Stimulated activated effector memory CD8-positive, alpha-beta T cell treated with anti-CD3 and anti-CD28 coated beads, Interleukin-12 subunit alpha, Interleukin-12 subunit beta, amount 100 ng/mL, for 72 hours (primary cell): ENCODE measurements at regions not wholly inside any gene's neighbourhood (a gene's known extent, or its start where the extent isn't known, plus 50 kb on each side); places are given as distances from the start of the nearest gene placed in this dataset.
"Not testable (repeated sequence)": the region's sequence is repeated elsewhere in the genome, so short reads cannot be mapped to it uniquely, and the experiment has no call there.

Experiments
- ATAC-seq: fragments of 150-1000 bp; cut with Tn5 transposase; 2 replicates; pipeline ENCODE4 v1.10.0; 2021
- DNase-seq, 2 donors: peaks; one replicate each; pipeline ENCODE4 v3.0.0; 2021 to 2022; ENCODE audit warnings: low spot score in 2 of 2
- H3K27ac Mint-ChIP-seq: one replicate; pipeline ENCODE4 v1.8.0; 2022; ENCODE audit warnings: mild to moderate bottlenecking, mixed read lengths
- H3K36me3 Mint-ChIP-seq: one replicate; pipeline ENCODE4 v1.8.0; 2022; ENCODE audit warnings: mild to moderate bottlenecking, mixed read lengths
- H3K4me1 Mint-ChIP-seq: one replicate; pipeline ENCODE4 v1.8.0; 2022; ENCODE audit warnings: mixed read lengths
- H3K4me3 Mint-ChIP-seq: one replicate; pipeline ENCODE4 v1.8.0; 2022; ENCODE audit warnings: mild to moderate bottlenecking, mixed read lengths
- H3K9me3 Mint-ChIP-seq: one replicate; pipeline ENCODE4 v1.8.0; 2022; ENCODE audit warnings: mixed read lengths

DNA sequence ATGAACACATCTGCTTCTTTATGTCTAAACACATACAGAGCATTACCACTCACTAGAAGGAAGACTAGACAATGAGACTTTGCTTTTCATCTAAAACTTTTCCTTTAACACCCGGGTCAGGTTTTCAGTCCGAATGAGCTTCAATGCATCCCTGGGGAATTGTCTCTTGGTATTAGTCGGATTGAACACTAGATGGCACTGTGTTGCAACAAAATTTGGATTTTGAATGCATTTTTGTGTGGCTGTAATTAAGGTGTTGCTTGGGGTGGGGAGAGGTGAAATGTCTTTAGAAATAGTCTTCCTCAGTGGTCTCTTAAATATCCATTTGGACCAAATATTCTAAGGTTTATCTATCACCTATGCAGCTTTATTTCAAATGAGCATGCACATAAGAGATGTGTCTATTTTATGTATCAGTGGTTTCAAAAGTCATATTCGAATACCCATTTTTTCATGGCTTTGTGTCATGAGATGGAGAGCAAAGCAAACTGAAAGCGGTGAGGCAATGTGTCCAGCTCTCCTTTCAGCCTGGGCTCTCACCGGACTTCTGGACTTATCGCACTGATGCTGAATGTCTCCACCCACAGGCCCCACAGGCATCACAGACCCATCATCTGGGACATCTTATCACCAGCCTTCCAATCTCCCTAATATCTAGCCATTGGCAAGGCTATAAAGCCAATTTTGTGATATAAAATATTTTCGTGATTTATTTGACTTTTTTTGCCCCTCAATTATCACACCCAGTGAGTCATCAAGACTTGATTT, 510.3 kb downstream of the RNF144A start:
- ATAC-seq (no peak), DNase-seq (peak in 1 of 2 donors; percentile 62)
- peaks cover 41% of the 10 kb centered on the region for H3K4me1 Mint-ChIP-seq
- peak overlapping the region; percentile 80 for H3K4me3 Mint-ChIP-seq
- H3K9me3 Mint-ChIP-seq, result peaks cover 1% of the 10 kb centered on the region
- peaks cover 30% of the 10 kb centered on the region for H3K36me3 Mint-ChIP-seq
- H3K27ac Mint-ChIP-seq, result peak overlapping the region; percentile 93

- Mint-ChIP-seq H3K27ac (peak overlapping the region; percentile 93), H3K4me3 (peak overlapping the region; percentile 80), H3K9me3 (peaks cover 3% of the 10 kb centered on the region), H3K4me1 (peaks cover 49% of the 10 kb centered on the region), H3K36me3 (peaks cover 34% of the 10 kb centered on the region)
- ATAC-seq, result no peak
- peak in 1 of 2 donors; percentile 50 for DNase-seq
Observed at GRCh38 chr2:7428454-7429204, 511.4 kb downstream of the RNF144A start.

DNA sequence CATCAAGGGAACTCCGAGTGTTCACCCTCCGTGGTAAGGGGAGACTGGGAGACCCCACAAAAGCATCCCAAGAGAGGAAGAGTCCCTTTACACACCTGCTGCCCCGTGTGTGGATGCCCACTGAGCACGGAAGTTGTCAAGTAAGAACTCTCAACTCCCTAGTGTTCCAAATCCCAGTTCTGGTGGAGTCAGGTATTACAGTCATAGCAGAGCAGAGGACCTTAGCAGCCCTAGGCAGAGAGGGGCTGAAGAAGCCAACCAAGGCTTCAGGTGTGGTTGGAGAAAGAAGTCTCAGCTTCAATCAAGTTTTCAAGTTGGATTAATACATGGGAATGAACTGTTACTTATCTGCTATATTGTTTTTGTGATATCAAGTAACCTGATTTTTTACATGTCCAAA, 512.5 kb downstream of the RNF144A start:
- Mint-ChIP-seq H3K4me3 (peak overlapping the region; percentile 80), H3K9me3 (peaks cover 5% of the 10 kb centered on the region), H3K4me1 (peaks cover 59% of the 10 kb centered on the region), H3K36me3 (peaks cover 34% of the 10 kb centered on the region), H3K27ac (peak overlapping the region; percentile 93)
- DNase-seq (peak in 1 of 2 donors; percentile 49), ATAC-seq (no peak)

- peaks cover 34% of the 10 kb centered on the region for H3K36me3 Mint-ChIP-seq
- peak overlapping the region; percentile 80 for H3K4me3 Mint-ChIP-seq
- peak; percentile 64 for ATAC-seq
- H3K9me3 Mint-ChIP-seq, result peaks cover 5% of the 10 kb centered on the region
- H3K4me1 Mint-ChIP-seq, result peaks cover 66% of the 10 kb centered on the region
- H3K27ac Mint-ChIP-seq, result peak overlapping the region; percentile 93
- DNase-seq, result no peak
Observed at GRCh38 chr2:7430421-7430868, 513.2 kb downstream of the RNF144A start.

- Mint-ChIP-seq H3K4me3 (peak overlapping the region; percentile 80), H3K27ac (peak overlapping the region; percentile 93)
Observed at GRCh38 chr2:7430869-7431641, 513.8 kb downstream of the RNF144A start.

GRCh38 chr2:7432436-7432835, 515.2 kb downstream of the RNF144A start:
- H3K4me3 Mint-ChIP-seq, result peak overlapping the region; percentile 80

More at GRCh38 chr2:7430869-7431641, 513.8 kb downstream of the RNF144A start:
- Mint-ChIP-seq H3K4me1 (peaks cover 72% of the 10 kb centered on the region), H3K36me3 (peaks cover 34% of the 10 kb centered on the region), H3K9me3 (peaks cover 5% of the 10 kb centered on the region)
- ATAC-seq, result peak; percentile 82
- peak; percentile 54 to 86 for DNase-seq

DNA sequence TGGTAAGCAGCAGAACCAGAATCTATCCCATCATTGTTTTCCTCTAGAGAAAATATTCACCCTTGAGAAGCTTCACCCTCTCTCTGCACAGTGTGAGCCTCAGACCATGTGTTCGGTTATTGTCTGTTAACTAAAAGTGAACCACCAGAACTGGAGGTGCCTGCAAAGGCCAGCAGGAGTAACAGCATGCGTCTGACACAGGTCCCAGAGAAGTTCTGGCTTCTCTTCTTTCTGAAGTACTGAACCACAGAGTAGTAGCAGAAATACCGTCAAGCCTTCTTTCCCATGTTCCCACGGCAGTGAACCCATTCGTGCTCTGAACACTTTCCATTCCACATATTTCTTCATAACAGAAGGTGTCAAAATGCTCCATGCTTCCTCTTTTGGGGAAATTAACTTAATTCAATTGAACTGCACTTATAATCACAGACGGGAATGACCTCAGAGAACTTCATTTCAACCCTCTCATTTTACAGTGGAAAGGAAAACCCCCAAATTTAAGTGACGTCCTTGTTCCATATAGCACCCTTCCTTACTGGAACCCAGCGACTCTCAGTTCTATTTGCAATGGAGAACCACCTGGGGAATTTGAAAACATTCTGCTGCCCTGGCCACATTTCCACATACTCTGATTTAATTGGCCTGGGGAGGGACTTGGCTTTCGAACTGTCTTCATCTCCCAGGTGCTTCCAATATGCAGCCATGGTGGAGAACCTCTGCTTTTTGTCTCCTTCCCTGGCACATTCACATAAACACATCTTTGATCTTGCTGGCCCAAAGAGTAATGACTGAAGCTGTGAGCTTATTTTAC, 519.1 kb downstream of the RNF144A start:
- peaks cover 38% of the 10 kb centered on the region for H3K36me3 Mint-ChIP-seq
- peak overlapping the region; percentile 89 for H3K27ac Mint-ChIP-seq
- H3K4me3 Mint-ChIP-seq, result peak overlapping the region; percentile 46
- peak; percentile 33 for ATAC-seq
- H3K4me1 Mint-ChIP-seq, result peaks cover 84% of the 10 kb centered on the region
- H3K9me3 Mint-ChIP-seq, result peaks cover 12% of the 10 kb centered on the region
- DNase-seq, result peak in 1 of 2 donors; percentile 72

More at GRCh38 chr2:7432436-7432835, 515.2 kb downstream of the RNF144A start:
- ATAC-seq (no peak), DNase-seq (no peak)
- peaks cover 5% of the 10 kb centered on the region for H3K9me3 Mint-ChIP-seq
- H3K4me1 Mint-ChIP-seq, result peaks cover 81% of the 10 kb centered on the region
- H3K36me3 Mint-ChIP-seq, result peaks cover 44% of the 10 kb centered on the region
- H3K27ac Mint-ChIP-seq, result peak overlapping the region; percentile 93

- DNase-seq (peak in 1 of 2 donors; percentile 61), ATAC-seq (peak; percentile 70)
- peak overlapping the region; percentile 46 for H3K4me3 Mint-ChIP-seq
- H3K36me3 Mint-ChIP-seq, result peaks cover 30% of the 10 kb centered on the region
- peaks cover 93% of the 10 kb centered on the region for H3K4me1 Mint-ChIP-seq
- H3K27ac Mint-ChIP-seq, result peak overlapping the region; percentile 89
- H3K9me3 Mint-ChIP-seq, result peaks cover 15% of the 10 kb centered on the region
Observed at GRCh38 chr2:7437141-7437540, 519.9 kb downstream of the RNF144A start.

DNA sequence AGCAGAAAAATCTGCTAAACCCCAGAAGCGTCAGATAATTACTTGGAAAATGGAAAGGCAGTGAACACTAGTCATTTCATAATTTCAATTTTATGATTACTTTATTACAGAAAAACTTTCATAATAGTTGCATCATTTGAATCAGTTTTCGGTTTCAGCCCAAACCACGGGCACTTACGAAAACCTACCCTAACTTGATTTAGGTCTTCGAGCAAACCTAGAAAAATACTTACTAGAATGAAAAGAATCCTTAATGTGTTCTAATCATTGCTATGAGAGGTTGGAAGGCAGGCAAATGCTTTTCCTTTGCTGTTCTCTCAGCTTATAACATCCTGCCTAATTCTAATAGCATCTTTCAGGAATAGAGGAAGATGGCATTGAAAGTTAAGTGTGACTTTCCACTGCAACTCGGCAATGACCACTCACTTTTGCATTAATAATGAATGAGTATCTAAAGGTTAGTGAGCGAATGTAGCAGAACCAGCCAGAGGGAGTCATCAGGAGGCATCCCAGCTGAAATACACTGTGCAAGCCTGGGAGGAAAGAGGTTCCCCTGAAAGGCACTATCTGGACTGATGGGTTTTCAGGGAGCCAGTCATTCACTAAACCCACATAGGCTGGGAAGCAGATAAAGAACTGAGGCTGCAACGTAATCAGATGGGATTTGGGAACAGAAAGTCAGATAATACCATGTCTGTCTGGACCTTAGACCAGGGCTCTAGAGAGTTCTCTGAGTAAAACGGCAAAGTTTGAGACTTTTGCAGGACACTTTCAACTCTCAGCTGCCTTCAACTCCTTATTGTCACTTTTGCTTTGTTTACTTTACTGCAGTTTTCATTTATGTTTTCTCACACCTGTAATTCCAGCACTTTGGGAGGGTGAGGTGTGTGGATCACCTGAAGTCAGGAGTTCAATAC, 520.8 kb downstream of the RNF144A start:
- H3K27ac Mint-ChIP-seq, result peak overlapping the region; percentile 89
- H3K9me3 Mint-ChIP-seq, result peaks cover 14% of the 10 kb centered on the region
- peaks cover 93% of the 10 kb centered on the region for H3K4me1 Mint-ChIP-seq
- H3K4me3 Mint-ChIP-seq, result peak overlapping the region; percentile 46
- DNase-seq (peak in 1 of 2 donors; percentile 73), ATAC-seq (peak; percentile 68)
- H3K36me3 Mint-ChIP-seq, result peaks cover 23% of the 10 kb centered on the region

DNA sequence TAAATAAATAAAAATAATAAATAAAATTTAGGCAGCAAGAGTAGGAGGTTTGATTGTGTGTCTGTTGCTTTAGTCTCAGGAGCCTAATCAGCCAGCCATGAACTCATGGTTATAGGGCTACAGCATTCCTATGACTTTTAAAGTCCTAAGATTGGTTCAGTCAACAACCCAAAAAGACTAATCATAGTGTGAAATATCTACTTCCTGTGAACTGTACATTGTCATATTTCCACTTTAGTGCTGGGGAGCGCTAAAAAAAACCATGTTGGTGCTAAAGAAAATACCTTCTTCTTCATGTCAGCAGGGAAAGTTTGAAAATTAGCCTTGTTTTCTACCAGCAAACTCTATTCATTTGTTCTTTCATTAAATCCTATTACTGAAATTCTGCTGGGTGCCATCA, 521.6 kb downstream of the RNF144A start:
- peaks cover 14% of the 10 kb centered on the region for H3K9me3 Mint-ChIP-seq
- ATAC-seq (peak; percentile 47), DNase-seq (no peak)
- H3K4me1 Mint-ChIP-seq, result peaks cover 97% of the 10 kb centered on the region
- peak overlapping the region; percentile 46 for H3K4me3 Mint-ChIP-seq
- H3K27ac Mint-ChIP-seq, result peak overlapping the region; percentile 89
- peaks cover 23% of the 10 kb centered on the region for H3K36me3 Mint-ChIP-seq

DNA sequence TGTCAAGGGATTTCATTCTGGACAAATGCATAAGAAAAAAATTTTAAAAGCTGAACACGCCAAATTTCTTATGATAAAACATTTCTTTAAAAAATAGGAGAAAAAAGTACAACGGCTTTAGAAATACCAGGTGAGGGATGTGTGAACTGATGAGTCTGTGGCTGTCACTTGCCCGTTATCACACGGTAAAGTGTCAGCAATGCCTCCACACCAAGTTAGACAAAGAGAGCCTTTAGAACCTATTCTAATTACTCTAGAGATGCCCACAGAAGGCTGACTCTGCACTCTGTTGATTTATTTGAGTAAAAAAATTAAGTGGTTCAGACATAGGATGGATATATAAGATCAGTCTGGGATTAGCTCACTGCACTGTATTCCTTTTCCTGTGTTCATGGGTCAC, 523.8 kb downstream of the RNF144A start:
- DNase-seq (no peak), ATAC-seq (no peak)
- no peak overlapping the region for H3K4me3 Mint-ChIP-seq
- peaks cover 96% of the 10 kb centered on the region for H3K4me1 Mint-ChIP-seq
- H3K9me3 Mint-ChIP-seq, result peaks cover 11% of the 10 kb centered on the region
- H3K27ac Mint-ChIP-seq, result peak overlapping the region; percentile 89
- peaks cover 23% of the 10 kb centered on the region for H3K36me3 Mint-ChIP-seq

DNA sequence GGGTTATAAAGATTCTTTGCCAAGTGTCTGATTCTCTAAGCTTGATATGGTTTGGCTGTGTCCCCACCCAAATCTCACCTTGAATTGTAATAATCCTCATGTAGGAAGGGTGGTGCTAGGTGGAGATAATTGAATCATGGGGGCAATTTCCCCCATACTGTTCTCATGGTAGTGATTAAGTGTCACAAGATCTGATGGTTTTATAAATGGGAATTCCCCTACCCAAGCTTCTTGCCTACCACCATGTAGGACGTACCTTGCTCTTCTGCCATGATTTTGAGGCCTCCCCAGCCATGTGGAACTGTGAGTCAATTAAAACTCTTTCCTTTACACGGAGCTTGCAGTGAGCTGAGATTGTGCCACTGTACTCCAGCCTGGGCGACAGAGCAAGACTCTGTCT, 524.6 kb downstream of the RNF144A start:
- not testable (repeated sequence) for ATAC-seq
- peaks cover 15% of the 10 kb centered on the region for H3K36me3 Mint-ChIP-seq
- H3K9me3 Mint-ChIP-seq, result peaks cover 11% of the 10 kb centered on the region
- peaks cover 93% of the 10 kb centered on the region for H3K4me1 Mint-ChIP-seq
- H3K4me3 Mint-ChIP-seq, result peak overlapping the region; percentile 21
- peak overlapping the region; percentile 89 for H3K27ac Mint-ChIP-seq
- DNase-seq, result peak in 1 of 2 donors; percentile 48

DNA sequence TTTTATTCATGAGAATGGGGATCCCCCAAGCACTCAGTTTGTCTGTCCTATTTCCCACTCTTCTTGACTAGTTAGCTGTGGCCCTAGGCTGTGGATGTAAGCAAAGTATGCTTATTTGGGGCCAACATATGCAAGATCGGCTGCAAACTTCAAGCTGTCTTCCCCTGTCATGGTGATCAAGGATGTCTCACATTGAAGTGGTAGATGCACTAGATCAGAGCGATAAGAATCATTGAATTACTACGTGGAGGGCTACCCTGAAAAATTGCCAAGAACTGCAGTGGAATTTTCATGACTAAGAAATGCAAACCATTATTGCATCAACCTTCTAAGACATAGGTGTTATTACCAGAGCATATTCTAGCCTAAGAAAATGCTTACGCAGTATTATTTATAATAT, 527.4 kb downstream of the RNF144A start:
- peaks cover 16% of the 10 kb centered on the region for H3K36me3 Mint-ChIP-seq
- H3K9me3 Mint-ChIP-seq, result peaks cover 11% of the 10 kb centered on the region
- H3K27ac Mint-ChIP-seq, result peak overlapping the region; percentile 89
- H3K4me1 Mint-ChIP-seq, result peaks cover 86% of the 10 kb centered on the region
- peak in 1 of 2 donors; percentile 58 for DNase-seq
- H3K4me3 Mint-ChIP-seq, result peak overlapping the region; percentile 21
- ATAC-seq, result peak; percentile 76
